22Rv1 (cell line): ENCODE measurements at regions not wholly inside any gene's neighbourhood (a gene's known extent, or its start where the extent isn't known, plus 50 kb on each side); places are given as distances from the start of the nearest gene placed in this dataset.

Experiments used
- ZFX ChIP-seq: fragments of 450-650 bp; IDR thresholded peaks from 2 replicates; pipeline ENCODE4 v1.6.1; 2017; ENCODE audit warnings: antibody characterized with exemption, borderline replicate concordance
- TF ChIP-seq, protein P1 (sequence below): fragments of 450-650 bp; IDR thresholded peaks from 2 replicates; pipeline ENCODE4 v1.5.1; 2017; ENCODE audit warnings: mild to moderate bottlenecking

DNA sequence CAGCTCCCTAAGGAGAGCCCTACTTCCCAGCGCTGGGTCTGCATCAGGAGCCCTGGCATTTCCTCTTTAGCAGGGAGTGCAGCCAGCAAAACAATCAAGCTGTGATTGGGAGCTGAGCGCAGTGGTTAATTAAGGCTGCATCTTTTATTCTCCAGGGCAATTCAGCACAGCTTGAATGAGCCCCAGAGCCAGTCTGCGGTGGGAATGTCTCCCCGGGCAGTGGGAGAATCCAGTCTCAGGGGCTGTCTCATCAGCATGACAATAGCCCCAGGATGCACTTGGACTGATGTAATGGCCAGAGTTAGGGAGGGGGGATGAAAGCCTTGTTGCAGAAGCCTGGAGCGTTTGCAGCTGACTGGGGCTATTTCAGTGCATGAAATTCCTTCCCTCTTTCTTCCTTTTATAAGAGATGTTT lies 292.6 kb upstream of the SOX9 start:
- TF ChIP-seq, protein P1, sequence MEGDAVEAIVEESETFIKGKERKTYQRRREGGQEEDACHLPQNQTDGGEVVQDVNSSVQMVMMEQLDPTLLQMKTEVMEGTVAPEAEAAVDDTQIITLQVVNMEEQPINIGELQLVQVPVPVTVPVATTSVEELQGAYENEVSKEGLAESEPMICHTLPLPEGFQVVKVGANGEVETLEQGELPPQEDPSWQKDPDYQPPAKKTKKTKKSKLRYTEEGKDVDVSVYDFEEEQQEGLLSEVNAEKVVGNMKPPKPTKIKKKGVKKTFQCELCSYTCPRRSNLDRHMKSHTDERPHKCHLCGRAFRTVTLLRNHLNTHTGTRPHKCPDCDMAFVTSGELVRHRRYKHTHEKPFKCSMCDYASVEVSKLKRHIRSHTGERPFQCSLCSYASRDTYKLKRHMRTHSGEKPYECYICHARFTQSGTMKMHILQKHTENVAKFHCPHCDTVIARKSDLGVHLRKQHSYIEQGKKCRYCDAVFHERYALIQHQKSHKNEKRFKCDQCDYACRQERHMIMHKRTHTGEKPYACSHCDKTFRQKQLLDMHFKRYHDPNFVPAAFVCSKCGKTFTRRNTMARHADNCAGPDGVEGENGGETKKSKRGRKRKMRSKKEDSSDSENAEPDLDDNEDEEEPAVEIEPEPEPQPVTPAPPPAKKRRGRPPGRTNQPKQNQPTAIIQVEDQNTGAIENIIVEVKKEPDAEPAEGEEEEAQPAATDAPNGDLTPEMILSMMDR: no peak
- TF ChIP-seq ZFX: no peak
